ENCODE measurements at regions not wholly inside any gene's neighbourhood (a gene's known extent, or its start where the extent isn't known, plus 50 kb on each side); places are given as distances from the start of the nearest gene placed in this dataset.

- TF ChIP-seq, protein P1, sequence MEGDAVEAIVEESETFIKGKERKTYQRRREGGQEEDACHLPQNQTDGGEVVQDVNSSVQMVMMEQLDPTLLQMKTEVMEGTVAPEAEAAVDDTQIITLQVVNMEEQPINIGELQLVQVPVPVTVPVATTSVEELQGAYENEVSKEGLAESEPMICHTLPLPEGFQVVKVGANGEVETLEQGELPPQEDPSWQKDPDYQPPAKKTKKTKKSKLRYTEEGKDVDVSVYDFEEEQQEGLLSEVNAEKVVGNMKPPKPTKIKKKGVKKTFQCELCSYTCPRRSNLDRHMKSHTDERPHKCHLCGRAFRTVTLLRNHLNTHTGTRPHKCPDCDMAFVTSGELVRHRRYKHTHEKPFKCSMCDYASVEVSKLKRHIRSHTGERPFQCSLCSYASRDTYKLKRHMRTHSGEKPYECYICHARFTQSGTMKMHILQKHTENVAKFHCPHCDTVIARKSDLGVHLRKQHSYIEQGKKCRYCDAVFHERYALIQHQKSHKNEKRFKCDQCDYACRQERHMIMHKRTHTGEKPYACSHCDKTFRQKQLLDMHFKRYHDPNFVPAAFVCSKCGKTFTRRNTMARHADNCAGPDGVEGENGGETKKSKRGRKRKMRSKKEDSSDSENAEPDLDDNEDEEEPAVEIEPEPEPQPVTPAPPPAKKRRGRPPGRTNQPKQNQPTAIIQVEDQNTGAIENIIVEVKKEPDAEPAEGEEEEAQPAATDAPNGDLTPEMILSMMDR (IDR thresholded peaks at IDR 0.05): no peak
- TF ChIP-seq POLR2AphosphoS5 (IDR thresholded peaks at IDR 0.05; ENCODE audit: low read depth, low read length): no peak
- TF ChIP-seq TCF7L2 (IDR thresholded peaks at IDR 0.05; ENCODE audit: low read depth, low read length): no peak
- TF ChIP-seq SIN3A (IDR thresholded peaks at IDR 0.05; ENCODE audit: borderline replicate concordance, insufficient read depth, low read depth, low read length): no peak
- TF ChIP-seq, protein P2, sequence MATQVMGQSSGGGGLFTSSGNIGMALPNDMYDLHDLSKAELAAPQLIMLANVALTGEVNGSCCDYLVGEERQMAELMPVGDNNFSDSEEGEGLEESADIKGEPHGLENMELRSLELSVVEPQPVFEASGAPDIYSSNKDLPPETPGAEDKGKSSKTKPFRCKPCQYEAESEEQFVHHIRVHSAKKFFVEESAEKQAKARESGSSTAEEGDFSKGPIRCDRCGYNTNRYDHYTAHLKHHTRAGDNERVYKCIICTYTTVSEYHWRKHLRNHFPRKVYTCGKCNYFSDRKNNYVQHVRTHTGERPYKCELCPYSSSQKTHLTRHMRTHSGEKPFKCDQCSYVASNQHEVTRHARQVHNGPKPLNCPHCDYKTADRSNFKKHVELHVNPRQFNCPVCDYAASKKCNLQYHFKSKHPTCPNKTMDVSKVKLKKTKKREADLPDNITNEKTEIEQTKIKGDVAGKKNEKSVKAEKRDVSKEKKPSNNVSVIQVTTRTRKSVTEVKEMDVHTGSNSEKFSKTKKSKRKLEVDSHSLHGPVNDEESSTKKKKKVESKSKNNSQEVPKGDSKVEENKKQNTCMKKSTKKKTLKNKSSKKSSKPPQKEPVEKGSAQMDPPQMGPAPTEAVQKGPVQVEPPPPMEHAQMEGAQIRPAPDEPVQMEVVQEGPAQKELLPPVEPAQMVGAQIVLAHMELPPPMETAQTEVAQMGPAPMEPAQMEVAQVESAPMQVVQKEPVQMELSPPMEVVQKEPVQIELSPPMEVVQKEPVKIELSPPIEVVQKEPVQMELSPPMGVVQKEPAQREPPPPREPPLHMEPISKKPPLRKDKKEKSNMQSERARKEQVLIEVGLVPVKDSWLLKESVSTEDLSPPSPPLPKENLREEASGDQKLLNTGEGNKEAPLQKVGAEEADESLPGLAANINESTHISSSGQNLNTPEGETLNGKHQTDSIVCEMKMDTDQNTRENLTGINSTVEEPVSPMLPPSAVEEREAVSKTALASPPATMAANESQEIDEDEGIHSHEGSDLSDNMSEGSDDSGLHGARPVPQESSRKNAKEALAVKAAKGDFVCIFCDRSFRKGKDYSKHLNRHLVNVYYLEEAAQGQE (IDR thresholded peaks at IDR 0.05; ENCODE audit: insufficient read depth in 1 of 2, low read depth in 2 of 2, low read length in 1 of 2): no peak
Observed at GRCh38 chr5:144575736-144576135, 405.1 kb downstream of the KCTD16 start.
